KOPT-K1 (cell line): ENCODE measurements at regions not wholly inside any gene's neighbourhood (a gene's known extent, or its start where the extent isn't known, plus 50 kb on each side); places are given as distances from the start of the nearest gene placed in this dataset.

Source experiments
- H3K27ac ChIP-seq: fragments of 200-600 bp; sonication (generic); 2 replicates; pipeline ENCODE4 v1.5.1; 2016; ENCODE audit warnings: antibody characterized with exemption, mild to moderate bottlenecking, low read depth, low read length; ENCODE audit not compliant: poor library complexity, severe bottlenecking
- H3K36me3 ChIP-seq: fragments of 200-600 bp; sonication (generic); 2 replicates; pipeline ENCODE4 v1.5.1; 2017; ENCODE audit warnings: antibody characterized with exemption, mild to moderate bottlenecking, low read length, moderate library complexity; ENCODE audit not compliant: insufficient read depth
- H3K9me3 ChIP-seq: fragments of 200-600 bp; sonication (generic); 2 replicates; pipeline ENCODE4 v1.5.1; 2017; ENCODE audit warnings: antibody characterized with exemption, low read length, mild to moderate bottlenecking; ENCODE audit not compliant: insufficient read depth, poor library complexity, severe bottlenecking

DNA sequence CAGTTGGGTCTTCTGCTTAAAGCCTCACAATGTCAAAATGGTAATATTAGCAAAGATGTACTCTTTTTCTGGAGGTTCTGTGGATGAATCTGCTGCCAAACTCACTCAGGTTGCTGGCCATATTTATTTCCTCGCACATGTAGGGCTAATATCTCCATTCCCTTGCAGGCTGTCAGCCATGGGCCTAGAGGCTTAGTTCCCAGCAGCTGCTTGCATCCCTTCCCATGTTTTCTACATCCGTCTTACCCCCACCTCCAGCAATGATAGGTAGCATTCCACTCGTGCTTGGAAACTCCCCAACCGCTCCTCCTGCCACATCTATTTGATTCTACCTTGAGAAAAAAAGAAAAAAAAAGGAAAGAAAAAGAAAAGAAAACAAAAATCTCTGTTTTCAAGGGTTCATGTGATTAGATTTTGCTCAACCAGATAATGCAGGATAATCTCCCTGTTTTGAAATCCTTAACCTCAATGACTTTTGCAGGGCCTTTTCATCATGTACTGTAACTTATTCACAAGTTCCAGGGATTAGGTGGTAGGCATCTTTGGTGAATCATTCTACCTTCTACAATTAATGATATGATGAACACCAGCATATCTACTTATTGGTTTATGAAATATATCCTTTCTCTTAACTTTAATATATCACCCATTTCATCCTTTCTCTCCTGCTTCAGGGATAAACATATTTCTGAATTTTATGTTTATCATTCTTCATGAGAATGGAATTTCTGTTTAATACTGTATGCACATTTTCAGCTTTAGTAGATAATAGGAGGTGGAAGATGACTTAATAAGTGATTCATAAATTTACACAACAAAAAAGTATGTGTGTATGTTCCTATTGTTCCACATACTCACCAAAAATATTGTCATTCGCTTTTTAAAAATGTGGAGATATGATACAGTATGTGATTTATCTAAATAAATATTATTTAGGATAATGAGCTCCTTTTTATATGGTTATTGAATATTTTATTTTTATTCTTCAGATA, 931.9 kb downstream of the SLITRK5 start:
- Histone ChIP-seq H3K9me3 (no peaks in the 10 kb centered on the region), H3K27ac (no peak overlapping the region)

DNA sequence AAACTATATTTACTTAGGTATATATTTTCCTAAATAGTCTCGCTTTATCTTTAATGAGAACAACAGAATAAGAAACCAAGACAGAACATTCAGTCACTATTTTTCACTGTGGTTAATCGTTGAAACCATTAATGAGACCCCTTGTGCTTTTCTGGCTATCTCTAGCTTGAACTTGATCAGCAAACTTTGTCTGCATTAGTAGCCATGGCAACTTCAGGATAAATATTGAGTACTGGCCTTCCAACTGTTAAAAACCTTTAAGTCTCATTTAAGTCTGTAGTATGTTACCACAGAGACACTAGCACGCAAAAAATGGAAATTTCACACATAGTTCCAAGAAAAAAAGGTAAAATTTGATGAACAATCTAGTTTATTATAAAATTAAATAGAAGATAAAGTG, 946.0 kb downstream of the SLITRK5 start:
- H3K27ac ChIP-seq: no peak overlapping the region
- H3K9me3 ChIP-seq: no peaks in the 10 kb centered on the region

More for the DNA sequence above, 931.9 kb downstream of the SLITRK5 start:
- H3K36me3 ChIP-seq: no peaks in the 10 kb centered on the region

DNA sequence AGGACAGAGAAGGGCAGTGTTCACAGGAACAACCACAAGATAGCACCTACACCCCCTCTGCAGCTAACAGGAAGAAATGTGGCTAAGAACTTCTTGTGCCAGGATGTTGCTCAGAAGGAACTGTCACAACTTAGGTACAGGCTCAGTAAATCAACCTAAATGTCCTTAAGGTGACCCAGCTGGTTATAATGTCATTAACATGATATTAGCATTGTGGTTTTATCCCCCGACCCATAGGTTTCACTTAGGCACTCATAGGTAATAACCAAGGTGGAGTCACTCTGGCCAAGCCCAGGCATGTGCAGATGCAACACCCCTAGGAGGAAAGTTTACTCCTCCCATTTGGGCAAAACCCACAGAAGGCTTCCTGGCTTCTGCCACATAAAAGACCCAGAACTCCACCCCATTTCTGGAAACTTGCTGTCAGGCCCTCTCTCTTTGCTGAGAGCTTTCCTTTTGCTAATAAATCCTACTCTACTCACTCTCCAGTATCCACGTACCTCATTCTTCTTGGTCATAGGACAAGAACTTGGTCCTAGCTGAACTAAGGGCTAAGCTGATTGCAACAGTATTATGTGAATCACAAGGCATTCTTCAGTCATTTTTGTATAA, 951.3 kb downstream of the SLITRK5 start:
- Histone ChIP-seq H3K27ac (no peak overlapping the region), H3K36me3 (no peaks in the 10 kb centered on the region), H3K9me3 (peaks cover 4% of the 10 kb centered on the region)

More for the DNA sequence above, 946.0 kb downstream of the SLITRK5 start:
- H3K36me3 ChIP-seq: no peaks in the 10 kb centered on the region

DNA sequence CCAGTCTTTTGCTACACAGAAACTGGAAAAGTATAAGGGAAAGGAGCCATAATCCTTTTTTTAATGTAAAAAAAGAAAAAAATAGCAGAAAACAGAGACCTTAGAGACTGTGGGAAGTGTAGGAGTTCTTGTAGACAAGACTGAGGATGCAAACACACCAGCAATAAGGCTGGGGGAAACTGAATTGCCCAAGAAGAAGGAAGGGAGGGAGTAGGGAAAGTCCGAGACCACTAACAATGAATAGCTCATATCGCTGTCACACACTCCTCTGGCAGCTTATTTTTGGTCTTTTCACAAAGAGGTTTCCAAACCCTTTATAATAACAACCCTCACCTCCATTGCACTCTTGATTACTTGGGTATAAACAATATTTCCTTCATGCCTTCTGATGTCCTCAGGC, 952.0 kb downstream of the SLITRK5 start:
- H3K27ac ChIP-seq: no peak overlapping the region
- H3K9me3 ChIP-seq: peaks cover 4% of the 10 kb centered on the region
- H3K36me3 ChIP-seq: no peaks in the 10 kb centered on the region

DNA sequence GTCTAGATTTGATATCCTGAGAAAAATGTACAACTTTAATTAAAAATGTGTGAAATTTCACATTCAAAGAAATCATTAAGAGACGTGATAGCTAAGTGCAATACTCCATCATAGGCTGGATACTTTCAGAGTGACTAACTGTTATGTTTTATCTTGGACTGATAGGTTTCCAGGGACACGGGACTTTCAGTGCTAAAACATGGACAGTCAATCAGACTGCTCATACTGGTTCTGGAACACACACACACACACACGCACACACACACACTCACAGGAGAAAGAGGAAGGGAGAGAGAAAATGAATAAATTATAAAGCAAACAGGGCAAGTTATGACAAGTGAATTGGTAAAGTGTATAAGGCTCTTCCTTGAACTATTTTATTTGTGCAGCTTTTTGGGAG, 955.9 kb downstream of the SLITRK5 start:
- peaks cover 4% of the 10 kb centered on the region for H3K9me3 ChIP-seq
- H3K36me3 ChIP-seq: no peaks in the 10 kb centered on the region
- H3K27ac ChIP-seq: no peak overlapping the region

DNA sequence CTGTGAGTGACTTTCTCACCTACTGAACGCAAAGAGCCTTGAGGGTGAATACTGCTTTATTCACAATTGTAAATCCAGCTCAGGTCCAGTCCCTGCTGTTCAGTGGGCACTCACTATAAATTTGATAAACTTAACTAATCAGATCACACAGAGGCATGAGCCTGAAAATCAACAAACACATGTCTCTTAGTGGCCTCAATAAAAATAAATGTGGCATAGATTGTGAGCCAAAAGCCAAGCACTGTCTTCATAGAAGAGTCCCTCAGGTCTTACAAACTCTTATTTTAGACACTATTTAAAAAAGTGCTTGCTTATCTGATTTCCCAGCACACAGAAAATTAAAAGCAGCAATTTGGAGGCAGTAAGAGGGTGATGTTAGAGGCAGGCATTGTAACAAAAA, 957.7 kb downstream of the SLITRK5 start:
- Histone ChIP-seq H3K9me3 (no peaks in the 10 kb centered on the region), H3K27ac (no peak overlapping the region), H3K36me3 (no peaks in the 10 kb centered on the region)

DNA sequence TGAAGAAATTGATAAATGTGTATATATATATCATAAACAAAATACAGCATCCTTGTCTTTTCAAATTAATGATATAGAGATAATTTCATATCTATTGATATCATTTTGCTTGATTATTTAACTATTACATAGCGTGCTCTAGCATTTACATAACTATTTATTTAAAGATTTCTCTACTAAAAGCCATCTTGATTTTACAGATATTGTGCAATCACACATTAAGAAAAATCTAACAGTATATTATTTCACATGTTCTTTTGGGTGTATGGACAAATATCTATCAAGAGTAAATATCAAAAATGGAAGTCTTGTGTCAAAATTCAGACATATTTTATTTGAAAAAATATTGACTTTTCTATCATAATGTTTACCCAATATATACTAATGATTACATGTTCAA, 966.8 kb downstream of the SLITRK5 start:
- Histone ChIP-seq H3K36me3 (no peaks in the 10 kb centered on the region), H3K9me3 (peaks cover 3% of the 10 kb centered on the region), H3K27ac (no peak overlapping the region)

DNA sequence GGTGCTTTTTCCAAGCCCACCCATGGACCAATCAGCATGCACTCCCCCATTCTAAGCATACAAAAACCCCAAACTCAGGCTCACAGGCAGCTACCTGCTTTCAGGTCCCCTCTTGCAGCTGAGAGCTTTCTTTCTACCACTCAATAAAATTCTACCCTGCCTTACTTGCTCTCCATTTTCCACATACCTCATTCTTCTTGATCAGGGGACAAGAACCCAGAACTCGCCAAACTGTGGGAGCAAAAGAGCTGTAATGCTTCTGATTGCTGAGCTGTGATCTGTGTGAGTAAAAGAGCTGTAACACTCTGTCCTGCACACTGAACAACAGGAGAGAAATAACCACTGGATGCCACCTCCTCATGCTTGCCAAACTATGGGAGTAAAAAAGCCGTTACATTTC, 972.1 kb downstream of the SLITRK5 start:
- no peaks in the 10 kb centered on the region for H3K36me3 ChIP-seq
- peaks cover 14% of the 10 kb centered on the region for H3K9me3 ChIP-seq
- H3K27ac ChIP-seq: no peak overlapping the region

DNA sequence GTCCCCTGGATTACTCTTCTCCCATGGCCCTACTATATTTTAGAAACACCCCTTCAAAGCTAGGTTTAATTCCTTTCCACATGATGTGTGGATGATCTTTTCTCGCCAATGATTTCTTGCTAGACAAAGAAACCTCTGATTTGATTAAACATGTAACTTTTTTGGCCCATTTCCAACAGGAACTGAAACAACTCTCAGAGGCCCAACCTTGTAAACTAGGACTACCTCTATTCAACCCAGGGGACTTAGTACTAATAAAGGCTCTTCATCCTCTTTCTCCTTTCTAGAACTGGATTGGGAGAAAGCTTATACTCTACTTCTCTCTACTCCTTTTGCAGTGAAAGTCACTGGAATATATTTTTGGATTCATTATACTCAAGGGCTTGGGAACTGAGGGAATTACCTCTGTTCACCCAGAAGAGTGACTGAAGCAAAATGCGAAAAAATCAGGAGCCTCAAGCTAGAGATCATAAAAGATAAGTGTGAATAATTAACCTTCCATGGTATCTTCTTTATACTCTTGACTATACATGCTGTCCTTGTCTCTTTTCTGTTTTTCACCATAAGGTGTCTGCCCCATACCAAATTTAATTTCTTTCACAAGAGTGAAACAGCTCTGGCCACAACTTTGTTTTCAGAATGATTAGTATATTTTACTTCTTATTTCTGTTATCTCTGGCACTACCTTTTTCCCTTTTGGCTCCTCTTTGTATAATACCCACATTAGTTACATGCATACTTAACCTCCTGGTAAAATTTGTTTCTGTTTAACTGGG, 977.6 kb downstream of the SLITRK5 start:
- H3K27ac ChIP-seq: no peak overlapping the region
- H3K9me3 ChIP-seq: peaks cover 3% of the 10 kb centered on the region
- no peaks in the 10 kb centered on the region for H3K36me3 ChIP-seq

DNA sequence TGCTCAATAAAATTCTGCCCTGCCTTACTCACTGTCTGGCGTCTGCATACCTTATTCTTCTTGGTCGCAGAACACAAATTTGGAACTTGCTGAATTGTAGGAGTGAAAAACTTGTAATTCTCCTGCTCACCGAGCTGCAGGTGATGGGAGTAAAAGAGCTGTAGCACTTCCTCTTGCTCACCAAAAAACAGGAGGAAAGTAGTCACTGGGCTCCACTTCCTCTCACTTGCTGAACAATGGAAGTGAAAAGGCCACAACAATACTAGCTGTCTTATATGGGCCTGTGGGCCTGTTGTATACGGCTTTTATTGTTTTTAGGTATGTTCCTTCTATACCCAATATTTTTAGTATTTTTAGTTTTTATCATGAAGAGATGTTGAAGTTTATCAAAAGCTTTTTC, 978.7 kb downstream of the SLITRK5 start:
- Histone ChIP-seq H3K36me3 (no peaks in the 10 kb centered on the region), H3K9me3 (no peaks in the 10 kb centered on the region), H3K27ac (no peak overlapping the region)

DNA sequence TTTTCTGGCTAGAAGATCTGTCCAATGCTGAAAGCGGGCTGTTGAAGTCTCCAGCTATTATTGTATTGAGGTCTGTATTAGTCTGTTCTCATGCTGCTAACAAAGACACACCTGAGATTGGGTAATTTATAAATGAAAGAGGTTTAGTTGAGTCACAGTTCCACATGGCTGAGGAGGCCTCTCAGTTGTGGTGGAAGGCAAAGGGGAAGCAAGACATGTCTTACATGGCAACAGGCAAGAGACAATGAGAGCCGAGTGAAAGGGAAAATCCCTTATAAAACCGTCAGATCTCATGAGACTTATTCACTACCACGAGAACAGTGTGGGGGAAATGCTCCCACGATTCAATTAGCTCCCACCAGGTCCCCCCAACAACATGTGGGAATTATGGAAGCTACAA, 980.4 kb downstream of the SLITRK5 start:
- Histone ChIP-seq H3K36me3 (no peaks in the 10 kb centered on the region), H3K27ac (no peak overlapping the region), H3K9me3 (no peaks in the 10 kb centered on the region)

DNA sequence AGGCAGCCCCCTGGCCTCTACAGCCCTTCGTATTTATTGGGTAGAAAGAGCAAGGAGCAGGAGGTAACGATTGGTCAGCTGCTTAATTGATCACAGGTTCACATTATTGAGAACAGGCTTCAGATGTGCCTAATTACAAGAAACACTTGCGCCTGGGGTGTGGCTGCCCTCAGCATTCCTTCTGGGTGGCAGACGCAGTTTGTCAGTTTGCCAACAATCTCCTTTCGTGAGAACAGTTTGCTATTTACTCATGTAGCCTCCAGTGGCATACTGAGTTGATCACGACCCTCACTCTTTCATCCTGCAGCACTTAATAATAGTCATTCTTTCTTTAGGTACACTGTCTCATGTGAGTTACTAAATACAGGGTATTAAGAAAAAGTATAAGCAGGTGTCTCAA, 985.6 kb downstream of the SLITRK5 start:
- no peak overlapping the region for H3K27ac ChIP-seq
- no peaks in the 10 kb centered on the region for H3K9me3 ChIP-seq
- H3K36me3 ChIP-seq: no peaks in the 10 kb centered on the region

DNA sequence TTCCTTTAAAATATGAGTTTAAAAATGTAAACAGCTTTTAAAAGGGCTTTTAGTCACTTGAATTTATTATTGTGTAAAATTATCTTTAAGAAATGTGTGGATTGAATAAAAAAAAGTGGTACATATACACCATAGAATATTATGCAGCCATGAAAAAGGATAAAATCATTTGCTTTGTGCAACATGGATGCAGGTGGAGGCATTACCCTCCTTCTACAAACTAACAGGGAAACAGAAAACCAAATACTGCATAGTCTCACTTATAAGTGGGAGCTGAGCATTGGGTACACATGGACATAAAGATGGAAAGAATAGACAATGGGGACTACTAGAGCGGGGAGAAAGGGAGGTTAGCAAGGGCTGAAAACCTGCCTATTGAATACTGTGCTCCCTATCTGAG, 999.3 kb downstream of the SLITRK5 start:
- Histone ChIP-seq H3K36me3 (no peaks in the 10 kb centered on the region), H3K9me3 (no peaks in the 10 kb centered on the region), H3K27ac (no peak overlapping the region)

DNA sequence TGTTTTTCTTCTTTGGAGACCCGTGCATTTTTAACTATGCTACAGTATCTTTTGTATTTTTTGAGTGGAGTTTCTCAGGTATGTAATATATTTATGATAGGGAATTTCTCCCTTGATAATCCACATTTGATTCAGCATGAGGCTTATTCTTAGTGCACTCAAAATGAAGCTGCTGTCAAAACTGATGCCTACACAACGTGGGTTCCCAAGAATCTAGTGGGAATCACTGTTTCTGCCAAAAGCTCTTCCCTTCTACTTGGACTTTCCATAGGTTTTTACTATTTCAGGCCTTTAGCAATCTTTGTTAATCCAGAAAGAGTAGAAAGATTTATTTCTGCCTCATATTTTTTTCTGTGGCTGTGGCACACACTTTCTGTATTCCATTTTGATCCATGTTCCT, 1003.7 kb downstream of the SLITRK5 start:
- no peaks in the 10 kb centered on the region for H3K9me3 ChIP-seq
- no peak overlapping the region for H3K27ac ChIP-seq
- no peaks in the 10 kb centered on the region for H3K36me3 ChIP-seq

DNA sequence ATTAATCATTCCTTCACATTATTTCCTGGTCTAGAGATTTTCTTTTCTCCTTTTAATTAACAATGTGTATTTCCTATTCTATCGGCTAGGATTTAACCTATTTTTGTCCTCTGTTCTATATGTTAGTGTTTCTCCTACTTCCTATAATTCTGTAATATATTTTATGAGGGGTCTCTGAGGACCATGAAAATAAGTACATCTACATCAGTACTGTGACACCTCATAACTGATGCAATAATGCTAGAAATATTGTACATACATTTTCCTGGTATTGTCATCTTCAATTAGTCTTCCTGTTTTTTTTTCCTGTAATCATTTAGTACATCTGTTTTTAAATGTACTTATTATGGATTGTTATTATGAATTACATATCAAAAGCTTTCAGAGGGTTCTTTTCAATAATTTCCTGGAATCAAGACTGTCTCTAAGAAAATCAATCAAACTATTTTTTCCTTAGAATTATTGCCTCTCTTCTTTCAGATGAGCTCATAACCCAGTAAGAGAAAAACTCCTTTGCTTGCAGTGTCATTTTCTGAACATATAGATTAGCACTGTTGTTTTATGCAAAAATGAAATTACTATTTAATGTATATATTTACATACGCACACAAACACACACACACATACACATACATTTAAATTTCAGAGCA, 1004.3 kb downstream of the SLITRK5 start:
- H3K36me3 ChIP-seq: no peaks in the 10 kb centered on the region
- H3K27ac ChIP-seq: no peak overlapping the region
- no peaks in the 10 kb centered on the region for H3K9me3 ChIP-seq
